H9 (cell line): ENCODE measurements at regions not wholly inside any gene's neighbourhood (a gene's known extent, or its start where the extent isn't known, plus 50 kb on each side); places are given as distances from the start of the nearest gene placed in this dataset.

Experiments
- DNase-seq: peaks from one replicate; pipeline ENCODE4 v3.0.0-alpha.2; 2017
- H2AFZ ChIP-seq: one replicate; pipeline ENCODE4 v1.6.1; 2013; ENCODE audit warnings: mild to moderate bottlenecking, low read length, control low read depth, moderate library complexity
- H2AK5ac ChIP-seq: 2 replicates; pipeline ENCODE4 v1.6.1; 2013; ENCODE audit warnings: low read length, control low read depth, mixed read lengths; ENCODE audit not compliant: insufficient read length
- H2BK120ac ChIP-seq: one replicate; pipeline ENCODE4 v1.6.1; 2013; ENCODE audit warnings: low read depth, mild to moderate bottlenecking, low read length, control low read depth, inconsistent platforms; ENCODE audit not compliant: poor library complexity, severe bottlenecking
- H2BK12ac ChIP-seq: 2 replicates; pipeline ENCODE4 v1.6.1; 2013; ENCODE audit warnings: low read length, control low read depth, mixed read lengths, low read depth; ENCODE audit not compliant: insufficient read length
- H2BK15ac ChIP-seq: 2 replicates; pipeline ENCODE4 v1.6.1; 2013; ENCODE audit warnings: low read depth, low read length, control low read depth
- H2BK20ac ChIP-seq: one replicate; pipeline ENCODE4 v1.6.1; 2013; ENCODE audit warnings: low read depth, mild to moderate bottlenecking, low read length, control low read depth, inconsistent platforms; ENCODE audit not compliant: poor library complexity, severe bottlenecking
- H2BK5ac ChIP-seq: 2 replicates; pipeline ENCODE4 v1.6.1; 2013; ENCODE audit warnings: low read length, control low read depth, mixed read lengths; ENCODE audit not compliant: insufficient read length
- H3K14ac ChIP-seq: 2 replicates; pipeline ENCODE4 v1.6.1; 2013; ENCODE audit warnings: low read length, control low read depth; ENCODE audit not compliant: insufficient read depth
- H3K18ac ChIP-seq: 2 replicates; pipeline ENCODE4 v1.6.1; 2013; ENCODE audit warnings: low read depth, mild to moderate bottlenecking, mixed read lengths, low read length, control low read depth; ENCODE audit not compliant: insufficient read length
- H3K23ac ChIP-seq: 2 replicates; pipeline ENCODE4 v1.6.1; 2013; ENCODE audit warnings: low read length, control low read depth, mixed read lengths, low read depth; ENCODE audit not compliant: insufficient read length
- H3K23me2 ChIP-seq: 2 replicates; pipeline ENCODE4 v1.6.1; 2013; ENCODE audit warnings: low read depth, mild to moderate bottlenecking, mixed read lengths, low read length, control low read depth; ENCODE audit not compliant: insufficient read length, poor library complexity, severe bottlenecking
- H3K27ac ChIP-seq: 2 replicates; pipeline ENCODE4 v1.5.1; 2013; ENCODE audit warnings: low read length, control low read depth, mixed read lengths, low read depth; ENCODE audit not compliant: insufficient read length
- H3K27me3 ChIP-seq: 2 replicates; pipeline ENCODE4 v1.6.1; 2013; ENCODE audit warnings: low read length, control low read depth, inconsistent platforms; ENCODE audit not compliant: insufficient read depth
- H3K4ac ChIP-seq: 2 replicates; pipeline ENCODE4 v1.6.1; 2013; ENCODE audit warnings: low read depth, mild to moderate bottlenecking, control low read depth, inconsistent platforms, low read length, moderate library complexity
- H3K4me1 ChIP-seq: 2 replicates; pipeline ENCODE4 v1.6.1; 2013; ENCODE audit warnings: low read length, control low read depth, inconsistent platforms; ENCODE audit not compliant: insufficient read depth
- H3K4me2 ChIP-seq: 2 replicates; pipeline ENCODE4 v1.6.1; 2013; ENCODE audit warnings: low read length, control low read depth, mixed read lengths; ENCODE audit not compliant: insufficient read length, insufficient read depth
- H3K56ac ChIP-seq: 2 replicates; pipeline ENCODE4 v1.6.1; 2013; ENCODE audit warnings: low read depth, mild to moderate bottlenecking, mixed read lengths, low read length, control low read depth; ENCODE audit not compliant: insufficient read length
- H3K79me1 ChIP-seq: 2 replicates; pipeline ENCODE4 v1.6.1; 2013; ENCODE audit warnings: low read depth, mild to moderate bottlenecking, moderate library complexity, low read length, control low read depth, inconsistent platforms; ENCODE audit not compliant: insufficient read depth, poor library complexity, severe bottlenecking
- H3K79me2 ChIP-seq: 2 replicates; pipeline ENCODE4 v1.6.1; 2013; ENCODE audit warnings: low read length, control low read depth, inconsistent platforms; ENCODE audit not compliant: insufficient read depth
- H3K9ac ChIP-seq: 2 replicates; pipeline ENCODE4 v1.6.1; 2013; ENCODE audit warnings: low read length, control low read depth, mixed read lengths; ENCODE audit not compliant: insufficient read length; ENCODE audit errors: extremely low read depth
- H3K9me3 ChIP-seq: one replicate; pipeline ENCODE4 v1.6.1; 2013; ENCODE audit warnings: low read depth, low read length, inconsistent platforms; ENCODE audit not compliant: control insufficient read depth
- H3T11ph ChIP-seq: one replicate; pipeline ENCODE4 v1.6.1; 2013; ENCODE audit warnings: mild to moderate bottlenecking, low read length, control low read depth, inconsistent platforms
- H4K20me1 ChIP-seq: one replicate; pipeline ENCODE4 v1.6.1; 2013; ENCODE audit not compliant: control insufficient read depth, insufficient read length, insufficient read depth
- H4K5ac ChIP-seq: 2 replicates; pipeline ENCODE4 v1.6.1; 2013; ENCODE audit warnings: low read depth, mild to moderate bottlenecking, mixed read lengths, low read length, control low read depth; ENCODE audit not compliant: insufficient read length
- H4K8ac ChIP-seq: replicated peaks from 2 replicates; pipeline ENCODE4 v1.6.1; 2013; ENCODE audit warnings: low read length, control low read depth, mixed read lengths, low read depth; ENCODE audit not compliant: insufficient read length
- H4K91ac ChIP-seq: 2 replicates; pipeline ENCODE4 v1.6.1; 2013; ENCODE audit warnings: low read depth, mild to moderate bottlenecking, moderate library complexity, mixed read lengths, low read length, control low read depth; ENCODE audit not compliant: insufficient read length
- H3K27ac Mint-ChIP-seq, 3 experiments: 2 replicates in 2 of 3; 3 replicates in 1 of 3; pipeline ENCODE4 v1.8.0; 2020 to 2021; ENCODE audit warnings: mixed read lengths in 3 of 3, mild to moderate bottlenecking in 1 of 3, moderate library complexity in 1 of 3
- H3K27me3 Mint-ChIP-seq: 2 replicates; pipeline ENCODE4 v1.8.0; 2021; ENCODE audit warnings: low read depth, mild to moderate bottlenecking, moderate library complexity, mixed read lengths
- H3K36me3 Mint-ChIP-seq, 3 experiments: 2 replicates in 2 of 3; 3 replicates in 1 of 3; pipeline ENCODE4 v1.8.0; 2020 to 2021; ENCODE audit warnings: low read depth in 3 of 3, mixed read lengths in 3 of 3; ENCODE audit not compliant: insufficient read depth in 1 of 3
- H3K4me1 Mint-ChIP-seq, 2 experiments: 2 replicates each; pipeline ENCODE4 v1.8.0; 2020; ENCODE audit warnings: mixed read lengths in 2 of 2
- H3K4me3 Mint-ChIP-seq, 2 experiments: 2 replicates in 1 of 2; 3 replicates in 1 of 2; pipeline ENCODE4 v1.8.0; 2020 to 2021; ENCODE audit warnings: mild to moderate bottlenecking in 2 of 2, mixed read lengths in 2 of 2, moderate library complexity in 1 of 2
- H3K9me3 Mint-ChIP-seq, 2 experiments: 2 replicates in 1 of 2; 3 replicates in 1 of 2; pipeline ENCODE4 v1.8.0; 2020; ENCODE audit warnings: mild to moderate bottlenecking in 2 of 2, mixed read lengths in 2 of 2, moderate library complexity in 1 of 2
- WGBS: extraction: QIAGEN DNeasy Blood & Tissue Kit; methylation state at CpG from one replicate; pipeline ENCODE4 v1.1.7; 2013; ENCODE audit warnings: missing lambda C conversion rate, low lambda C conversion rate, mixed read lengths; ENCODE audit not compliant: insufficient read length; ENCODE audit errors: extremely low coverage; 5-methylcytosine and 5-hydroxymethylcytosine counted together
- TF ChIP-seq, protein P1 (sequence below): fragments of 200-600 bp; sonication (generic); conservative IDR thresholded peaks from 3 replicates; pipeline ENCODE4 v1.8.0; 2021; ENCODE audit warnings: antibody characterized with exemption, mild to moderate bottlenecking

- H2BK20ac ChIP-seq = no peak overlapping the region
- no peaks in the 10 kb centered on the region for H3K27me3 Mint-ChIP-seq
- H3K79me1 ChIP-seq = no peaks in the 10 kb centered on the region
Observed at GRCh38 chr12:81988362-81988761, 229.2 kb upstream of the PPFIA2 start.

More at GRCh38 chr12:81988362-81988761, 229.2 kb upstream of the PPFIA2 start:
- Histone ChIP-seq H2BK15ac (no peak overlapping the region), H4K5ac (no peak overlapping the region), H2BK120ac (no peak overlapping the region), H4K8ac (no peak overlapping the region), H3K4me2 (no peak overlapping the region), H2BK12ac (no peak overlapping the region), H2AK5ac (no peak overlapping the region), H3K9me3 (no peaks in the 10 kb centered on the region), H3K9ac (no peak overlapping the region), H3K23me2 (no peaks in the 10 kb centered on the region), H2AFZ (no peak overlapping the region), H3K4me1 (no peaks in the 10 kb centered on the region), H3K27me3 (no peaks in the 10 kb centered on the region), H3K18ac (no peak overlapping the region), H3K23ac (no peak overlapping the region), H3K79me2 (no peaks in the 10 kb centered on the region), H2BK5ac (no peak overlapping the region), H3K4ac (no peak overlapping the region), H3K56ac (no peak overlapping the region), H4K20me1 (no peaks in the 10 kb centered on the region), H3T11ph (no peak overlapping the region), H3K14ac (no peak overlapping the region), H4K91ac (no peak overlapping the region), H3K27ac (no peak overlapping the region)
- WGBS = no CpG with 5 or more reads among the region's 1 CpG
- Mint-ChIP-seq H3K27ac (no peak overlapping the region), H3K9me3 (no peaks in the 10 kb centered on the region; a peak in 1 of 5 replicates), H3K36me3 (no peaks in the 10 kb centered on the region), H3K4me3 (no peak overlapping the region), H3K4me1 (peaks cover 10% of the 10 kb centered on the region in 2 experiments)
- no peak for DNase-seq
- TF ChIP-seq, protein P1, sequence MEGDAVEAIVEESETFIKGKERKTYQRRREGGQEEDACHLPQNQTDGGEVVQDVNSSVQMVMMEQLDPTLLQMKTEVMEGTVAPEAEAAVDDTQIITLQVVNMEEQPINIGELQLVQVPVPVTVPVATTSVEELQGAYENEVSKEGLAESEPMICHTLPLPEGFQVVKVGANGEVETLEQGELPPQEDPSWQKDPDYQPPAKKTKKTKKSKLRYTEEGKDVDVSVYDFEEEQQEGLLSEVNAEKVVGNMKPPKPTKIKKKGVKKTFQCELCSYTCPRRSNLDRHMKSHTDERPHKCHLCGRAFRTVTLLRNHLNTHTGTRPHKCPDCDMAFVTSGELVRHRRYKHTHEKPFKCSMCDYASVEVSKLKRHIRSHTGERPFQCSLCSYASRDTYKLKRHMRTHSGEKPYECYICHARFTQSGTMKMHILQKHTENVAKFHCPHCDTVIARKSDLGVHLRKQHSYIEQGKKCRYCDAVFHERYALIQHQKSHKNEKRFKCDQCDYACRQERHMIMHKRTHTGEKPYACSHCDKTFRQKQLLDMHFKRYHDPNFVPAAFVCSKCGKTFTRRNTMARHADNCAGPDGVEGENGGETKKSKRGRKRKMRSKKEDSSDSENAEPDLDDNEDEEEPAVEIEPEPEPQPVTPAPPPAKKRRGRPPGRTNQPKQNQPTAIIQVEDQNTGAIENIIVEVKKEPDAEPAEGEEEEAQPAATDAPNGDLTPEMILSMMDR = no peak
